ENCODE measurements at regions not wholly inside any gene's neighbourhood (a gene's known extent, or its start where the extent isn't known, plus 50 kb on each side); places are given as distances from the start of the nearest gene placed in this dataset.

DNA sequence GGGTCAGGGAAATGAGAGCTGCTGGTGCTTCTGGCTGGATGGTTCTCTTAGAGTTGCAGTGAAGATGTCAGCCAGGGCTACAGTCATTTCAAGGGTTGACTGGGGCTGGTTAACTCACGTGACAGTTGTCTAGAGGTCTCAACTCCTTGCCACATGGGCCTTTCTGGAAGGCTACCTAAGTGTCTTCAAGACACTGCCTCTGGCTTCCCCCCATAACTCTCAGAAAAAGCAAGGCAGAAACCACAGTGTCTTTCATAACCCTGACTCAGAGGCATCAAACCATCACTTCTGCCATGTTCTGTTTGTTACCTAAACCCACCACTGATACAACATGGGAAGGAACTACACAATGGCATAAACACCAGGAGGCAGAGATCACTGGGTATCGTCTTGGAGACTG is 828.9 kb downstream of the EPHA4 start:
- no peak overlapping the region for H3K4me3 ChIP-seq
- no peaks in the 10 kb centered on the region for H3K4me1 ChIP-seq
- no peaks in the 10 kb centered on the region for H3K36me3 ChIP-seq (replicated peaks in 1 of 2; ENCODE audit: insufficient read depth in 1 of 2, low read depth in 2 of 2)
- intact Hi-C loops (cut with DNase I): no loop called here
- no peaks in the 10 kb centered on the region for H3K27me3 ChIP-seq
- ATAC-seq (no peak), DNase-seq (no peak)
- H3K27ac ChIP-seq: no peak overlapping the region
- 46 to 59% methylated on average over 2 of the region's 2 CpGs for WGBS, 2 donors
- TF ChIP-seq, protein P1, sequence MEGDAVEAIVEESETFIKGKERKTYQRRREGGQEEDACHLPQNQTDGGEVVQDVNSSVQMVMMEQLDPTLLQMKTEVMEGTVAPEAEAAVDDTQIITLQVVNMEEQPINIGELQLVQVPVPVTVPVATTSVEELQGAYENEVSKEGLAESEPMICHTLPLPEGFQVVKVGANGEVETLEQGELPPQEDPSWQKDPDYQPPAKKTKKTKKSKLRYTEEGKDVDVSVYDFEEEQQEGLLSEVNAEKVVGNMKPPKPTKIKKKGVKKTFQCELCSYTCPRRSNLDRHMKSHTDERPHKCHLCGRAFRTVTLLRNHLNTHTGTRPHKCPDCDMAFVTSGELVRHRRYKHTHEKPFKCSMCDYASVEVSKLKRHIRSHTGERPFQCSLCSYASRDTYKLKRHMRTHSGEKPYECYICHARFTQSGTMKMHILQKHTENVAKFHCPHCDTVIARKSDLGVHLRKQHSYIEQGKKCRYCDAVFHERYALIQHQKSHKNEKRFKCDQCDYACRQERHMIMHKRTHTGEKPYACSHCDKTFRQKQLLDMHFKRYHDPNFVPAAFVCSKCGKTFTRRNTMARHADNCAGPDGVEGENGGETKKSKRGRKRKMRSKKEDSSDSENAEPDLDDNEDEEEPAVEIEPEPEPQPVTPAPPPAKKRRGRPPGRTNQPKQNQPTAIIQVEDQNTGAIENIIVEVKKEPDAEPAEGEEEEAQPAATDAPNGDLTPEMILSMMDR (IDR thresholded peaks at IDR 0.05): no peak
- no peak for TF ChIP-seq POLR2A (IDR thresholded peaks at IDR 0.05)
- no peaks in the 10 kb centered on the region for H3K9me3 ChIP-seq

DNA sequence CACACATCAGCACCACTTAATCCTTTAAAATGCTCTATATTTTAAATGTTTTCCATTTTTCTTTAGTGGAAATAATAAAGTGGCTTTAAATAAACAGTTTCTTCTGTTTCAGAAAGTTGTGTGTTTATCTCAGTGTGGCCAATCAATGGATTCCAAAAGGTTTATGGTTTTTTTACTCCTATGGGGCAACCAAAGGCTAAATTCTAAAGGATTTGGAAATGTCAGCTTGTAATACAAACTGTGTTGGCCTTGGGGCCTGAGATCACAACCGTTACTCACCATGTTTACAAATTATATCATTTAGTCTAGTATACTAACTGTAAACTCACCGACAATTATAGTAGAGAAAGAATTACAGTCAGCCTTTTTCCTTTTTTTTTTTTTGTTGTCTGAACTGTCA is 827.2 kb downstream of the EPHA4 start:
- intact Hi-C loops (cut with DNase I): no loop called here
- Histone ChIP-seq H3K4me1 (no peaks in the 10 kb centered on the region), H3K36me3 (replicated peaks in 1 of 2; ENCODE audit: insufficient read depth in 1 of 2, low read depth in 2 of 2) (no peaks in the 10 kb centered on the region), H3K4me3 (no peak overlapping the region), H3K27ac (no peak overlapping the region), H3K9me3 (no peaks in the 10 kb centered on the region), H3K27me3 (no peaks in the 10 kb centered on the region)
- WGBS, 2 donors: 20 to 27% methylated on average over 2 of the region's 2 CpGs
- ATAC-seq (no peak), DNase-seq (no peak)
- TF ChIP-seq POLR2A (IDR thresholded peaks at IDR 0.05): no peak
- TF ChIP-seq, protein P1 (IDR thresholded peaks at IDR 0.05): no peak

DNA sequence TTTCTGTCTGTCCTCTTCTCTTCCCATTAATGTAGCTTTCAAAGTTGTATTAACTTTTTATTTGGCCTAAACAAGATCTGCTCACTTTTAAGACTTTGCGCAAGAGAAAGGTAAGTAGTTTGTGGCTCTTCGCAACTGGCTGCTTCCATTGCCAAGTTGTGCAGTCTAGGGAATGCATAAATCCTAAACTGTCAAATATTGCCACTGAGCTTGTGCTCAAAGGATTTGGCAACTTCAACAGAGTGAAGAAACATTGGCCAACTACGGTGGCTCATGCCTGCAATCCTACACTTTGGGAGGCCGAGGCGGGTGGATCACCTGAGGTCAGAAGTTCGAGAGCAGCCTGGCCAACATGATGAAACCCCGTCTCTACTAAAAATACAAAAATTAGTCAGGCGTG is 826.4 kb downstream of the EPHA4 start:
- intact Hi-C loops (cut with DNase I): no loop called here
- Histone ChIP-seq H3K9me3 (no peaks in the 10 kb centered on the region), H3K36me3 (replicated peaks in 1 of 2; ENCODE audit: insufficient read depth in 1 of 2, low read depth in 2 of 2) (no peaks in the 10 kb centered on the region), H3K4me1 (no peaks in the 10 kb centered on the region), H3K4me3 (no peak overlapping the region), H3K27ac (no peak overlapping the region), H3K27me3 (no peaks in the 10 kb centered on the region)
- WGBS, 2 donors: 85 to 94% methylated on average over 8 of the region's 8 CpGs
- ATAC-seq (no peak), DNase-seq (no peak)
- no peak for TF ChIP-seq POLR2A (IDR thresholded peaks at IDR 0.05)
- TF ChIP-seq, protein P1 (IDR thresholded peaks at IDR 0.05): no peak

DNA sequence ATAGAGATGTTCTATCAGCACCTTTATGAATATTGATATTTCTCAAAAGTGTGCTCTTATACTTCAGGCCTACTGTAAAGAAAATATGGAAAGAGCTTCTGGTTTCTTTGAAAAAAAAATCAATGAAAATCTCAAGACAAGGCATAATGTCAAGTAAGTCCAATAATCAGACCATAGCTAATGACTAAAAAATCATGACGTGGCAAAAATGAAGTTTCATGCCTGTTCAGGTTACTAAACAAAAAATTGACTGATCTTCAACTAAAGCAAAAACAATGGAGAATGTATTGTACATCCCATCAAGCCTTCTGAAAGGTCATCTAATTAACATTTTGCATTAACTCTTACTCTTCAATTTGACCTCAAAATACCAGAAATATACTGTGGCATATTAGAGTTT is 824.4 kb downstream of the EPHA4 start:
- Histone ChIP-seq H3K27ac (no peak overlapping the region), H3K4me3 (no peak overlapping the region), H3K4me1 (no peaks in the 10 kb centered on the region), H3K27me3 (no peaks in the 10 kb centered on the region), H3K9me3 (no peaks in the 10 kb centered on the region), H3K36me3 (replicated peaks in 1 of 2; ENCODE audit: insufficient read depth in 1 of 2, low read depth in 2 of 2) (no peaks in the 10 kb centered on the region)
- TF ChIP-seq, protein P1 (IDR thresholded peaks at IDR 0.05): no peak
- TF ChIP-seq POLR2A (IDR thresholded peaks at IDR 0.05): no peak
- WGBS, 2 donors: 54 to 75% methylated on average over 1 of the region's 1 CpG
- intact Hi-C loops (cut with DNase I): no loop called here
- ATAC-seq: no peak
- no peak for DNase-seq

DNA sequence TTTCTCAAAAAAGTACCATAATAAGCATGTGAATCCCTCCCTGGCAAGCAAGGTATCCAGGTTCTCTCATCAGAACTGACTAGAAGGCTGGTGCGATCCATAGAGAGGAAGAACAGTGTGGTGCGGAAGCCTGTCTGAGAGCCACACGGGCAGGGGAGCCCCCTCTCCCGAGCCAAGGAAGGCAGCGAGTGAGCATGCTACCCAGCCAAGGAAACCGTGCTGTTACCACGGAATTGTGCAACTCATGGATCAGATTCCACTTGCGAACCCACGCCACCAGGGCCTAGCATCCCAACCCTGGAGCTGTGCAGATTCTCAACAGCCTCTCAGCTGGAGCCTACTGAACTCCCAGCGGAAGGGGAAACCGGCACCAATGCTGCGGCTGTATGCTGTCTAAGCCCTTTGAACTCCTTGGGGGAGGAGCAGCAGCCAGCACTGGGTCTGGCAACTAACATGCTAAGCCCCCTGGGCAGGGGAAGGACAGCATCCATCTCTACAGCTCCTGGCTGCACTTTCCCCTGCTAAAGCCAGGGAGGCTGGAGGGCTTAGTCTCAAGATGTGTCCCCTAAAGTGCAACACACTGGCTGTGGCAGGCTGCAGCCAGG is 823.1 kb downstream of the EPHA4 start:
- Histone ChIP-seq H3K4me3 (no peak overlapping the region), H3K9me3 (no peaks in the 10 kb centered on the region), H3K27me3 (no peaks in the 10 kb centered on the region), H3K27ac (no peak overlapping the region), H3K4me1 (no peaks in the 10 kb centered on the region), H3K36me3 (replicated peaks in 1 of 2; ENCODE audit: insufficient read depth in 1 of 2, low read depth in 2 of 2) (no peaks in the 10 kb centered on the region)
- ATAC-seq: no peak
- TF ChIP-seq, protein P1 (IDR thresholded peaks at IDR 0.05): no peak
- TF ChIP-seq POLR2A (IDR thresholded peaks at IDR 0.05): no peak
- WGBS, 2 donors: 55 to 68% methylated on average over 9 to 12 of the region's 12 CpGs
- DNase-seq: no peak
- intact Hi-C loops (cut with DNase I): no loop called here

Data from body of pancreas (tissue), 4 donors.